Stomach (tissue), 8 donors: ENCODE measurements at regions not wholly inside any gene's neighbourhood (a gene's known extent, or its start where the extent isn't known, plus 50 kb on each side); places are given as distances from the start of the nearest gene placed in this dataset.

Experiments used
- DNase-seq, 2 donors: peaks; one replicate each; pipeline versions ENCODE4 v3.0.0 to v3.0.0-alpha.2; 2013 to 2019
- H3K27ac ChIP-seq, 5 donors: fragments of 200-600 bp in 4 of 5; sonication (generic) in 4 of 5; one replicate each; pipeline ENCODE4 v1.5.1; 2013 to 2019; ENCODE audit warnings: mild to moderate bottlenecking in 1 of 5, moderate library complexity in 1 of 5
- H3K27me3 ChIP-seq, 3 donors: fragments of 200-600 bp; sonication (generic); one replicate each; pipeline ENCODE4 v1.5.1; 2017 to 2019; ENCODE audit warnings: mixed run types in 1 of 3
- H3K36me3 ChIP-seq, 4 donors: fragments of 200-600 bp; sonication (generic); 1 replicate in 3 of 4; 2 replicates in 1 of 4; pipeline ENCODE4 v1.5.1; 2016 to 2019
- H3K4me1 ChIP-seq, 4 donors: fragments of 200-600 bp; sonication (generic); one replicate each; pipeline ENCODE4 v1.5.1; 2016 to 2019
- H3K4me3 ChIP-seq, 4 donors: fragments of 200-600 bp; sonication (generic) in 3 of 4; one replicate each; pipeline ENCODE4 v1.5.1; 2016 to 2019; ENCODE audit warnings: mild to moderate bottlenecking in 1 of 4
- H3K9me3 ChIP-seq, 4 donors: fragments of 200-600 bp; sonication (generic); one replicate each; pipeline ENCODE4 v1.5.1; 2016 to 2019
- EP300 ChIP-seq: sonication (generic); formaldehyde crosslinking; IDR thresholded peaks from one replicate; pipeline ENCODE4 v1.6.1; 2017; ENCODE audit warnings: antibody characterized with exemption
- POLR2A ChIP-seq, 4 donors: fragments of 450-650 bp; IDR thresholded peaks; one replicate each; pipeline ENCODE4 v1.6.1; 2016; ENCODE audit warnings: antibody characterized with exemption in 4 of 4, control low read depth in 2 of 4, mild to moderate bottlenecking in 1 of 4, moderate library complexity in 1 of 4
- POLR2AphosphoS5 ChIP-seq, 3 donors: sonication (generic); formaldehyde crosslinking; IDR thresholded peaks; one replicate each; pipeline ENCODE4 v1.6.1; 2016; ENCODE audit warnings: antibody characterized with exemption in 3 of 3
- WGBS, 5 donors: extraction: QIAGEN DNeasy Blood & Tissue Kit in 3 of 5; methylation state at CpG; one replicate each; pipeline versions ENCODE4 v1.1.5 to v1.1.7; 2013 to 2018; 5-methylcytosine and 5-hydroxymethylcytosine counted together
- intact Hi-C: fragments of 100-400 bp; cut with DNase I; formaldehyde crosslinking; loops from one replicate; pipeline ENCODE4 v1.15.1; 2023; ENCODE audit warnings: low total_unique reads
- TF ChIP-seq, protein P1 (sequence below), 7 experiments: fragments of 450-650 bp in 4 of 7; fragments of 200-600 bp in 3 of 7; sonication (generic) in 3 of 7; IDR thresholded peaks; one replicate each; pipeline ENCODE4 v1.5.1; 2016 to 2019; ENCODE audit warnings: antibody characterized with exemption in 7 of 7, control low read depth in 2 of 7, mild to moderate bottlenecking in 1 of 7
- donor health status: healthy with polysubstance abuse.
- donor health status: Bipolar disorder and iron deficiency.
- donor health status: healthy.

DNA sequence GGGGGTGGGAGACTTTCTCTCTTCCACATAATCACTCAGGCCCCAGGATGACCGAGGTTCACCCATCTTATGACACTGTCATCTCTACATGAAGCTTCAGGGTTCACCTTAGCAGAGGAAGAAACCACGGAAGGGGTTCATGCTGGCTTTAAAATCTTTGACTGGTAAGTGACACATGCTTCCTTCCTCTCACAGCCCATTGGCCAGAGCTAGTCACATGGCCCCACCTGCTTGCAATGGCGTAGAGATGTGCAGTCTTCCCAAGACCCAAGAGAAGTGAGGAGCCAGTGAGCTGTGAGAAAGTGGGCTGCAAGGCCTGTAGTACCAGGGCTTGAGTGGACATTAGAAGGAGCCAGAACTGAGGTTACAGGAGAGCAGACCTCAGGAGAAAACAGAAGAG is 180.3 kb downstream of the AXIN2 start:
- Histone ChIP-seq H3K4me1 (no peaks in the 10 kb centered on the region), H3K4me3 (no peak overlapping the region), H3K27me3 (no peaks in the 10 kb centered on the region), H3K36me3 (no peaks in the 10 kb centered on the region), H3K9me3 (no peaks in the 10 kb centered on the region), H3K27ac (no peak overlapping the region)
- intact Hi-C loops: no loop called here
- 85 to 96% (median 93%) methylated on average over 3 of the region's 3 CpGs for WGBS, 5 donors
- TF ChIP-seq, protein P1, sequence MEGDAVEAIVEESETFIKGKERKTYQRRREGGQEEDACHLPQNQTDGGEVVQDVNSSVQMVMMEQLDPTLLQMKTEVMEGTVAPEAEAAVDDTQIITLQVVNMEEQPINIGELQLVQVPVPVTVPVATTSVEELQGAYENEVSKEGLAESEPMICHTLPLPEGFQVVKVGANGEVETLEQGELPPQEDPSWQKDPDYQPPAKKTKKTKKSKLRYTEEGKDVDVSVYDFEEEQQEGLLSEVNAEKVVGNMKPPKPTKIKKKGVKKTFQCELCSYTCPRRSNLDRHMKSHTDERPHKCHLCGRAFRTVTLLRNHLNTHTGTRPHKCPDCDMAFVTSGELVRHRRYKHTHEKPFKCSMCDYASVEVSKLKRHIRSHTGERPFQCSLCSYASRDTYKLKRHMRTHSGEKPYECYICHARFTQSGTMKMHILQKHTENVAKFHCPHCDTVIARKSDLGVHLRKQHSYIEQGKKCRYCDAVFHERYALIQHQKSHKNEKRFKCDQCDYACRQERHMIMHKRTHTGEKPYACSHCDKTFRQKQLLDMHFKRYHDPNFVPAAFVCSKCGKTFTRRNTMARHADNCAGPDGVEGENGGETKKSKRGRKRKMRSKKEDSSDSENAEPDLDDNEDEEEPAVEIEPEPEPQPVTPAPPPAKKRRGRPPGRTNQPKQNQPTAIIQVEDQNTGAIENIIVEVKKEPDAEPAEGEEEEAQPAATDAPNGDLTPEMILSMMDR (IDR thresholded peaks at IDR 0.05): no peak
- TF ChIP-seq POLR2AphosphoS5 (IDR thresholded peaks at IDR 0.05): no peak
- TF ChIP-seq EP300: no peak
- no peak for TF ChIP-seq POLR2A (IDR thresholded peaks at IDR 0.05)
- no peak for DNase-seq

DNA sequence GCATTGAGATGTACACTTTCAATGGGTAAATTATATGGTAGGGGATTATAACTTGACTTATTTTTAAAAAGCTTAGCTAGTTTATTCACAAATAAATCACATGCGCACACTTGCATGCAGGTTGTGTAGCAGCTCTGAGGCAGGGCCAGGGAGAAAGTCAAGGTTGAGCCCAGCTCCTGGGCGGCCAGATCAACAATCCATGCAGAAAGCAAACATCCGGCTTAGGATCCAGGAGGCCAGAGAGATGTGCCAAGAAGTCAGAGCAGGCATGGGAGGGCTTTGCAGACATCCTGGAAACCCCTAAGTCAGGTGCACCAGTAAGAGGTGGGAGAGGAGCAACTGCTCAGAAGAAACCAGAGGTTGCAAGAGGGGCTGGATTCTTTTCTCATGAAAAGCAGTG is 186.5 kb downstream of the AXIN2 start:
- Histone ChIP-seq H3K9me3 (no peaks in the 10 kb centered on the region), H3K36me3 (no peaks in the 10 kb centered on the region), H3K4me3 (no peak overlapping the region), H3K27ac (peak overlapping the region in 2 of 5 donors; percentile 17 to 46), H3K27me3 (peaks cover 0 to 4% (median 0%) of the 10 kb centered on the region in 3 donors), H3K4me1 (peaks cover 0 to 30% (median 9%) of the 10 kb centered on the region in 4 donors)
- peak; percentile 44 to 61 for DNase-seq
- intact Hi-C loops: no loop called here
- TF ChIP-seq, protein P1 (IDR thresholded peaks at IDR 0.05): no peak
- TF ChIP-seq EP300 (no peak), POLR2AphosphoS5 (IDR thresholded peaks at IDR 0.05) (no peak), POLR2A (IDR thresholded peaks at IDR 0.05) (no peak)
- 27 to 56% (median 40%) methylated on average over 3 of the region's 3 CpGs for WGBS, 5 donors

DNA sequence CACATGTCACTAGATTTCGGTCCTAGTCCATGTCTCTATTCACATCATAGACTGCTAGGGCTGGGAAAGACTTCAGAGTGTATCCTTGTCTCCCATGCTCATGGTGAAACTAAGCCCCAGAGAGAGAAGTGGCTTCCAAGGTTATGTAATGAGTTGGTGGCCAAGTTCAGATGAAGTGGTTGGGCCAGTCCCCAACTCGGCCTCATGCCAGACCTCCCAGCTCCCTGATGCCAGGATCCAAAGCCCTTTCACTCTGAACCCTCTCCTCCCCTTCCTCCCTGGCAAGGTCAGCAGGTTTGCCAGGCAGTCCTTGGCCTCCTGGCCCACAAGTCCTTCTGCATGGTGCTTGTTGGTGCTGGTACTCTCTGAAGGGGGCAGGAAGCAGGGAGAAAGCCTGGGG is 189.7 kb downstream of the AXIN2 start:
- peak in 1 of 2 donors; percentile 90 for DNase-seq
- TF ChIP-seq, protein P1 (IDR thresholded peaks at IDR 0.05): no peak
- TF ChIP-seq POLR2AphosphoS5 (IDR thresholded peaks at IDR 0.05): peak in 1 of 3 donors; percentile 19
- Histone ChIP-seq H3K4me3 (no peak overlapping the region), H3K36me3 (no peaks in the 10 kb centered on the region), H3K9me3 (no peaks in the 10 kb centered on the region), H3K27me3 (peaks cover 0 to 4% (median 0%) of the 10 kb centered on the region in 3 donors), H3K27ac (peak overlapping the region in 1 of 5 donors; percentile 5), H3K4me1 (peaks cover 0 to 30% (median 9%) of the 10 kb centered on the region in 4 donors)
- WGBS, 5 donors: 48 to 70% (median 57%) methylated on average over 2 of the region's 2 CpGs
- intact Hi-C loops: no loop called here

DNA sequence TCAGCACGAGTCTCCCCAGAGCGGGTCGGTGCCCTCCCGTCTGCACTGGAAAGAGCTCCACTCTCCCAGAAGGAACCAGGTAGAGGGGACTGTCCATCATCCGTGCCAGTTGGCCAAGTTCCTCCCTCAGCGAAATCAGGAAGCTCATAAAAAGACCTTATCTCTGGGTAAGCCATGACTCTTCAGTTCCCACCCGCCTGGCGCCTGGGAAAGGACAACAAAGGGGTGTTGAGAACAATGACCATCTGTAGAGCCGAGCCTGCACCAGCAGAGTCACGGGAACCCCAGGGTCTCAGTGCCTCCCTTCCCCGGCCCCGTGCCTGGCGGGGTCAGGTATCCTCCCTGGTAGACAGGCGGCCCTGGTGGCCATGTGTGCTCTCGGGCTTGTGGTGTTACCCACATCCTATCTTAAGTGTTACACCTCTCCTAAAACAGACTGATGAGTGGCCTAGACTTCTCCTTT is 190.7 kb downstream of the AXIN2 start:
- DNase-seq: peak; percentile 67 to 72
- H3K9me3 ChIP-seq: no peaks in the 10 kb centered on the region
- H3K4me1 ChIP-seq: peaks cover 0 to 30% (median 9%) of the 10 kb centered on the region in 4 donors
- intact Hi-C loops: no loop called here
- H3K36me3 ChIP-seq: no peaks in the 10 kb centered on the region
- 11 to 37% (median 27%) methylated on average over 13 to 15 of the region's 15 CpGs for WGBS, 5 donors
- H3K4me3 ChIP-seq: no peak overlapping the region
- H3K27ac ChIP-seq: peak overlapping the region in 1 of 5 donors; percentile 5
- H3K27me3 ChIP-seq: peaks cover 0 to 4% (median 0%) of the 10 kb centered on the region in 3 donors
- TF ChIP-seq POLR2AphosphoS5 (IDR thresholded peaks at IDR 0.05) (peak in 1 of 3 donors; percentile 44), POLR2A (IDR thresholded peaks at IDR 0.05) (no peak), EP300 (no peak)
- TF ChIP-seq, protein P1 (IDR thresholded peaks at IDR 0.05): no peak
